Adrenal gland (tissue), 5 donors: ENCODE measurements at regions not wholly inside any gene's neighbourhood (a gene's known extent, or its start where the extent isn't known, plus 50 kb on each side); places are given as distances from the start of the nearest gene placed in this dataset.

Experiments
- POLR2A ChIP-seq, 2 donors: fragments of 450-650 bp; IDR thresholded peaks; one replicate each; pipeline ENCODE4 v1.6.1; 2017; ENCODE audit warnings: antibody characterized with exemption in 2 of 2, mild to moderate bottlenecking in 2 of 2, moderate library complexity in 1 of 2
- TF ChIP-seq, protein P1 (sequence below), 6 experiments: fragments of 450-650 bp in 4 of 6; fragments of 200-600 bp in 2 of 6; sonication (generic) in 1 of 6; IDR thresholded peaks; 1 replicate in 5 of 6; 2 replicates in 1 of 6; pipeline versions ENCODE4 v1.5.1 to v1.8.0; 2016 to 2021; ENCODE audit warnings: antibody characterized with exemption in 6 of 6, mild to moderate bottlenecking in 2 of 6, moderate library complexity in 1 of 6
- donor health status: DM: no; HTN: no; CAD: no.

DNA sequence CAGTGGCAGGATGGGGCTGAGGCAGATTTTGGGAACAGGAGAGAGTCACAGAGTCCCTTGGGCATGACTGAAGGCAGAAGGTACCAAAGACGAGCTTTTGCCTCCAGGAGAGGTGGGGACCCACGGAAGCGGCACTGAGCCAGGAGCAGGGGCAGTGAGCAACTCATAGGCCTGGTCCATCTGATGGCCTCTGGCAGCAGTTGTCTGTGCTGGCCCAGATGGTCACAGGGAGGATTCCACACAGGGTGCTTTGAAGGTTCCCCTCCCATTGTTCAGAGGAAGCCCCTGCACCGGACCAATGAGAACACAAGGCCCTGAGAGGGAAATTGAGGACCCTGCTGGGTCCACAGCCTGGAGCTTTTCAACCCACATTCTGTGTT lies 360.3 kb upstream of the TNRC6C start:
- TF ChIP-seq, protein P1, sequence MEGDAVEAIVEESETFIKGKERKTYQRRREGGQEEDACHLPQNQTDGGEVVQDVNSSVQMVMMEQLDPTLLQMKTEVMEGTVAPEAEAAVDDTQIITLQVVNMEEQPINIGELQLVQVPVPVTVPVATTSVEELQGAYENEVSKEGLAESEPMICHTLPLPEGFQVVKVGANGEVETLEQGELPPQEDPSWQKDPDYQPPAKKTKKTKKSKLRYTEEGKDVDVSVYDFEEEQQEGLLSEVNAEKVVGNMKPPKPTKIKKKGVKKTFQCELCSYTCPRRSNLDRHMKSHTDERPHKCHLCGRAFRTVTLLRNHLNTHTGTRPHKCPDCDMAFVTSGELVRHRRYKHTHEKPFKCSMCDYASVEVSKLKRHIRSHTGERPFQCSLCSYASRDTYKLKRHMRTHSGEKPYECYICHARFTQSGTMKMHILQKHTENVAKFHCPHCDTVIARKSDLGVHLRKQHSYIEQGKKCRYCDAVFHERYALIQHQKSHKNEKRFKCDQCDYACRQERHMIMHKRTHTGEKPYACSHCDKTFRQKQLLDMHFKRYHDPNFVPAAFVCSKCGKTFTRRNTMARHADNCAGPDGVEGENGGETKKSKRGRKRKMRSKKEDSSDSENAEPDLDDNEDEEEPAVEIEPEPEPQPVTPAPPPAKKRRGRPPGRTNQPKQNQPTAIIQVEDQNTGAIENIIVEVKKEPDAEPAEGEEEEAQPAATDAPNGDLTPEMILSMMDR (IDR thresholded peaks at IDR 0.05): no peak
- no peak for TF ChIP-seq POLR2A (IDR thresholded peaks at IDR 0.05)
